HEK293 (cell line): ENCODE measurements at regions not wholly inside any gene's neighbourhood (a gene's known extent, or its start where the extent isn't known, plus 50 kb on each side); places are given as distances from the start of the nearest gene placed in this dataset.

Experiments used
- BCL11A ChIP-seq: fragments of 450-650 bp; formaldehyde crosslinking; IDR thresholded peaks from 2 replicates; pipeline ENCODE4 v1.5.1; 2016; ENCODE audit warnings: low read depth, missing biosample characterization, missing genetic modification characterization
- HOXA7 ChIP-seq: sonication (generic); formaldehyde crosslinking; IDR thresholded peaks from 2 replicates; pipeline ENCODE4 v1.8.1; 2022; ENCODE audit warnings: missing genetic modification reagents, borderline replicate concordance
- SETDB1 ChIP-seq: IDR thresholded peaks from one replicate; pipeline ENCODE4 v1.6.1; 2017; ENCODE audit warnings: mild to moderate bottlenecking, low read length, moderate library complexity, mixed read lengths; ENCODE audit not compliant: insufficient read length
- ZBTB21 ChIP-seq: fragments of 450-650 bp; formaldehyde crosslinking; IDR thresholded peaks from 2 replicates; pipeline ENCODE4 v1.5.1; 2017; ENCODE audit warnings: missing biosample characterization, missing genetic modification characterization
- ZEB2 ChIP-seq: fragments of 450-650 bp; formaldehyde crosslinking; IDR thresholded peaks from 2 replicates; pipeline ENCODE4 v1.5.1; 2016; ENCODE audit warnings: missing biosample characterization, missing genetic modification characterization
- ZNF274 ChIP-seq, 2 experiments: fragments of 200-500 bp in 1 of 2; fragments of 450-650 bp in 1 of 2; sonication (Bioruptor generic) in 1 of 2; formaldehyde crosslinking in 1 of 2; IDR thresholded peaks; 2 replicates each; pipeline versions ENCODE4 v1.5.1 to v1.6.1; 2014 to 2016; ENCODE audit warnings: borderline replicate concordance in 1 of 2, inconsistent platforms in 1 of 2, low read length in 1 of 2, missing biosample characterization in 1 of 2, missing genetic modification characterization in 1 of 2
- ZNF335 ChIP-seq: fragments of 450-650 bp; formaldehyde crosslinking; conservative IDR thresholded peaks from 2 replicates; pipeline ENCODE4 v1.5.1; 2016; ENCODE audit warnings: missing biosample characterization, missing genetic modification characterization
- ZNF623 ChIP-seq: fragments of 450-650 bp; formaldehyde crosslinking; IDR thresholded peaks from 2 replicates; pipeline ENCODE4 v1.5.1; 2016; ENCODE audit warnings: missing biosample characterization, missing genetic modification characterization
- ZSCAN18 ChIP-seq: fragments of 450-650 bp; formaldehyde crosslinking; IDR thresholded peaks from 2 replicates; pipeline ENCODE4 v1.5.1; 2016; ENCODE audit warnings: missing biosample characterization, missing genetic modification characterization
- TF ChIP-seq, protein P1 (sequence below): fragments of 450-650 bp; formaldehyde crosslinking; IDR thresholded peaks from 2 replicates; pipeline ENCODE4 v1.5.1; 2016; ENCODE audit warnings: missing biosample characterization, missing genetic modification characterization
- TF ChIP-seq, protein P2 (sequence below): fragments of 450-650 bp; formaldehyde crosslinking; IDR thresholded peaks from 2 replicates; pipeline ENCODE4 v1.5.1; 2016; ENCODE audit warnings: missing biosample characterization, missing genetic modification characterization, low read depth
- TF ChIP-seq, protein P3 (sequence below): fragments of 450-650 bp; formaldehyde crosslinking; IDR thresholded peaks from 2 replicates; pipeline ENCODE4 v1.5.1; 2016; ENCODE audit warnings: missing biosample characterization, missing genetic modification characterization
- TF ChIP-seq, protein P4 (sequence below): fragments of 450-650 bp; formaldehyde crosslinking; IDR thresholded peaks from 2 replicates; pipeline ENCODE4 v1.5.1; 2016; ENCODE audit warnings: missing biosample characterization, missing genetic modification characterization
- TF ChIP-seq, protein P5 (sequence below): fragments of 450-650 bp; formaldehyde crosslinking; IDR thresholded peaks from 2 replicates; pipeline ENCODE4 v1.5.1; 2016; ENCODE audit warnings: missing biosample characterization, missing genetic modification characterization, low read depth

DNA sequence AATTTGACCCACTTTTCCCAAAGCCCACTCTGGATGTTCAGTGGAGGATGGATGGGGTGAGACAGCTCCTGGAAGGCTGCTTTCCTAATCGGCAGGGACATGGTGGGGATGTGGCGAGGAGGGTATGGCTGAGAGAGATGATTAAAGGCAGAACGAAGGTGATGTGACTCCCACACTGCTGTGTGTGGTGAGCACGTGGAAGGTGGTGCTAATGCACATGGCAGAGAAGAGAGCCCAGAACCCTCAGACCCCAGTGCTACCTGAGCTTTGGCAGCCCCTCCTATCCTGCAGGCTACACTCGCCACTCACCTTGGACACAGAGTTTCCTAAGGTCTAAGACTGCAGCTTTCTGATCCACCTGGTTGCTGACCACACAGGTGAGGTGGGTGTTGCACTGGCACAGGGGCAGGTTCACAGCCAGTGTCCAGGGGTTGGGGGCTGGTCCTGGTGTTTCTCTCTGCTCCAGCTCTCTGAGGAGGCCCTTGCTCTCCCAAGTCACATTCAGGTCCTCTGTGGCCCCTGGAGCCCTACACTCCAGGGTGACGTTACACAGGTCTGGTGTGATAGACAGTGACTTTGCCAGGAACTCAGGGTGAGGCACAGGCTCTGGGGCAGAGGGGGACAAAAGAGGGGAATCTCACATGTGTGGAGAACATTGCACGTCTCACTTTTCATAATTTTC is 151.4 kb upstream of the ETV3 start:
- TF ChIP-seq SETDB1 (no peak), ZBTB21 (tag by site-specific recombination) (no peak), ZEB2 (tag by site-specific recombination) (no peak), ZNF274 (IDR thresholded peaks at IDR 0.05; ENCODE audit: low read length) (no peak), ZNF274 (tag by site-specific recombination; IDR thresholded peaks at IDR 0.05; ENCODE audit: borderline replicate concordance) (no peak), ZNF335 (tag by site-specific recombination) (no peak), ZNF623 (tag by site-specific recombination) (no peak), ZSCAN18 (no peak), BCL11A (tag by site-specific recombination) (no peak), HOXA7 (no peak)
- TF ChIP-seq, protein P1, sequence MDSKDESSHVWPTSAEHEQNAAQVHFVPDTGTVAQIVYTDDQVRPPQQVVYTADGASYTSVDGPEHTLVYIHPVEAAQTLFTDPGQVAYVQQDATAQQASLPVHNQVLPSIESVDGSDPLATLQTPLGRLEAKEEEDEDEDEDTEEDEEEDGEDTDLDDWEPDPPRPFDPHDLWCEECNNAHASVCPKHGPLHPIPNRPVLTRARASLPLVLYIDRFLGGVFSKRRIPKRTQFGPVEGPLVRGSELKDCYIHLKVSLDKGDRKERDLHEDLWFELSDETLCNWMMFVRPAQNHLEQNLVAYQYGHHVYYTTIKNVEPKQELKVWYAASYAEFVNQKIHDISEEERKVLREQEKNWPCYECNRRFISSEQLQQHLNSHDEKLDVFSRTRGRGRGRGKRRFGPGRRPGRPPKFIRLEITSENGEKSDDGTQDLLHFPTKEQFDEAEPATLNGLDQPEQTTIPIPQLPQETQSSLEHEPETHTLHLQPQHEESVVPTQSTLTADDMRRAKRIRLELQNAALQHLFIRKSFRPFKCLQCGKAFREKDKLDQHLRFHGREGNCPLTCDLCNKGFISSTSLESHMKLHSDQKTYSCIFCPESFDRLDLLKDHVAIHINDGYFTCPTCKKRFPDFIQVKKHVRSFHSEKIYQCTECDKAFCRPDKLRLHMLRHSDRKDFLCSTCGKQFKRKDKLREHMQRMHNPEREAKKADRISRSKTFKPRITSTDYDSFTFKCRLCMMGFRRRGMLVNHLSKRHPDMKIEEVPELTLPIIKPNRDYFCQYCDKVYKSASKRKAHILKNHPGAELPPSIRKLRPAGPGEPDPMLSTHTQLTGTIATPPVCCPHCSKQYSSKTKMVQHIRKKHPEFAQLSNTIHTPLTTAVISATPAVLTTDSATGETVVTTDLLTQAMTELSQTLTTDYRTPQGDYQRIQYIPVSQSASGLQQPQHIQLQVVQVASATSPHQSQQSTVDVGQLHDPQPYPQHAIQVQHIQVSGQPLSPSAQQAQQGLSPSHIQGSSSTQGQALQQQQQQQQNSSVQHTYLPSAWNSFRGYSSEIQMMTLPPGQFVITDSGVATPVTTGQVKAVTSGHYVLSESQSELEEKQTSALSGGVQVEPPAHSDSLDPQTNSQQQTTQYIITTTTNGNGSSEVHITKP (tag by site-specific recombination) = no peak
- TF ChIP-seq, protein P2, sequence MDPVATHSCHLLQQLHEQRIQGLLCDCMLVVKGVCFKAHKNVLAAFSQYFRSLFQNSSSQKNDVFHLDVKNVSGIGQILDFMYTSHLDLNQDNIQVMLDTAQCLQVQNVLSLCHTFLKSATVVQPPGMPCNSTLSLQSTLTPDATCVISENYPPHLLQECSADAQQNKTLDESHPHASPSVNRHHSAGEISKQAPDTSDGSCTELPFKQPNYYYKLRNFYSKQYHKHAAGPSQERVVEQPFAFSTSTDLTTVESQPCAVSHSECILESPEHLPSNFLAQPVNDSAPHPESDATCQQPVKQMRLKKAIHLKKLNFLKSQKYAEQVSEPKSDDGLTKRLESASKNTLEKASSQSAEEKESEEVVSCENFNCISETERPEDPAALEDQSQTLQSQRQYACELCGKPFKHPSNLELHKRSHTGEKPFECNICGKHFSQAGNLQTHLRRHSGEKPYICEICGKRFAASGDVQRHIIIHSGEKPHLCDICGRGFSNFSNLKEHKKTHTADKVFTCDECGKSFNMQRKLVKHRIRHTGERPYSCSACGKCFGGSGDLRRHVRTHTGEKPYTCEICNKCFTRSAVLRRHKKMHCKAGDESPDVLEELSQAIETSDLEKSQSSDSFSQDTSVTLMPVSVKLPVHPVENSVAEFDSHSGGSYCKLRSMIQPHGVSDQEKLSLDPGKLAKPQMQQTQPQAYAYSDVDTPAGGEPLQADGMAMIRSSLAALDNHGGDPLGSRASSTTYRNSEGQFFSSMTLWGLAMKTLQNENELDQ (tag by site-specific recombination) = no peak
- TF ChIP-seq, protein P3, sequence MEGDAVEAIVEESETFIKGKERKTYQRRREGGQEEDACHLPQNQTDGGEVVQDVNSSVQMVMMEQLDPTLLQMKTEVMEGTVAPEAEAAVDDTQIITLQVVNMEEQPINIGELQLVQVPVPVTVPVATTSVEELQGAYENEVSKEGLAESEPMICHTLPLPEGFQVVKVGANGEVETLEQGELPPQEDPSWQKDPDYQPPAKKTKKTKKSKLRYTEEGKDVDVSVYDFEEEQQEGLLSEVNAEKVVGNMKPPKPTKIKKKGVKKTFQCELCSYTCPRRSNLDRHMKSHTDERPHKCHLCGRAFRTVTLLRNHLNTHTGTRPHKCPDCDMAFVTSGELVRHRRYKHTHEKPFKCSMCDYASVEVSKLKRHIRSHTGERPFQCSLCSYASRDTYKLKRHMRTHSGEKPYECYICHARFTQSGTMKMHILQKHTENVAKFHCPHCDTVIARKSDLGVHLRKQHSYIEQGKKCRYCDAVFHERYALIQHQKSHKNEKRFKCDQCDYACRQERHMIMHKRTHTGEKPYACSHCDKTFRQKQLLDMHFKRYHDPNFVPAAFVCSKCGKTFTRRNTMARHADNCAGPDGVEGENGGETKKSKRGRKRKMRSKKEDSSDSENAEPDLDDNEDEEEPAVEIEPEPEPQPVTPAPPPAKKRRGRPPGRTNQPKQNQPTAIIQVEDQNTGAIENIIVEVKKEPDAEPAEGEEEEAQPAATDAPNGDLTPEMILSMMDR (tag by site-specific recombination) = no peak
- TF ChIP-seq, protein P4, sequence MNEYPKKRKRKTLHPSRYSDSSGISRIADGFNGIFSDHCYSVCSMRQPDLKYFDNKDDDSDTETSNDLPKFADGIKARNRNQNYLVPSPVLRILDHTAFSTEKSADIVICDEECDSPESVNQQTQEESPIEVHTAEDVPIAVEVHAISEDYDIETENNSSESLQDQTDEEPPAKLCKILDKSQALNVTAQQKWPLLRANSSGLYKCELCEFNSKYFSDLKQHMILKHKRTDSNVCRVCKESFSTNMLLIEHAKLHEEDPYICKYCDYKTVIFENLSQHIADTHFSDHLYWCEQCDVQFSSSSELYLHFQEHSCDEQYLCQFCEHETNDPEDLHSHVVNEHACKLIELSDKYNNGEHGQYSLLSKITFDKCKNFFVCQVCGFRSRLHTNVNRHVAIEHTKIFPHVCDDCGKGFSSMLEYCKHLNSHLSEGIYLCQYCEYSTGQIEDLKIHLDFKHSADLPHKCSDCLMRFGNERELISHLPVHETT (tag by site-specific recombination) = no peak
- TF ChIP-seq, protein P5, sequence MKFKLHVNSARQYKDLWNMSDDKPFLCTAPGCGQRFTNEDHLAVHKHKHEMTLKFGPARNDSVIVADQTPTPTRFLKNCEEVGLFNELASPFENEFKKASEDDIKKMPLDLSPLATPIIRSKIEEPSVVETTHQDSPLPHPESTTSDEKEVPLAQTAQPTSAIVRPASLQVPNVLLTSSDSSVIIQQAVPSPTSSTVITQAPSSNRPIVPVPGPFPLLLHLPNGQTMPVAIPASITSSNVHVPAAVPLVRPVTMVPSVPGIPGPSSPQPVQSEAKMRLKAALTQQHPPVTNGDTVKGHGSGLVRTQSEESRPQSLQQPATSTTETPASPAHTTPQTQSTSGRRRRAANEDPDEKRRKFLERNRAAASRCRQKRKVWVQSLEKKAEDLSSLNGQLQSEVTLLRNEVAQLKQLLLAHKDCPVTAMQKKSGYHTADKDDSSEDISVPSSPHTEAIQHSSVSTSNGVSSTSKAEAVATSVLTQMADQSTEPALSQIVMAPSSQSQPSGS (tag by site-specific recombination) = no peak
